Activated T-cell treated with anti-CD3 and anti-CD28 coated beads, Interleukin-2, amount 50 U/mL, for 72 hours (primary cell): ENCODE measurements at regions not wholly inside any gene's neighbourhood (a gene's known extent, or its start where the extent isn't known, plus 50 kb on each side); places are given as distances from the start of the nearest gene placed in this dataset.
A peak's percentile ranks its signal among the peaks of the same experiment; 100 is the strongest.

Source experiments
- ATAC-seq, 2 donors: fragments of 150-1000 bp; cut with Tn5 transposase; replicated peaks in 1 of 2; 2 replicates each; pipeline ENCODE4 v1.10.0; 2021; ENCODE audit warnings: moderate library complexity in 2 of 2, mild to moderate bottlenecking in 1 of 2
- DNase-seq, 2 donors: peaks; one replicate each; pipeline ENCODE4 v3.0.0; 2021 to 2022; ENCODE audit warnings: mixed read lengths in 1 of 2
- H3K27ac Mint-ChIP-seq: one replicate; pipeline ENCODE4 v1.8.0; 2022; ENCODE audit warnings: mild to moderate bottlenecking, moderate library complexity, mixed read lengths
- H3K27me3 Mint-ChIP-seq: one replicate; pipeline ENCODE4 v1.8.0; 2022; ENCODE audit warnings: low read depth, mixed read lengths
- H3K36me3 Mint-ChIP-seq, 2 donors: one replicate each; pipeline ENCODE4 v1.8.0; 2022; ENCODE audit warnings: mixed read lengths in 2 of 2, mild to moderate bottlenecking in 1 of 2; ENCODE audit not compliant: insufficient read depth in 2 of 2
- H3K4me1 Mint-ChIP-seq: one replicate; pipeline ENCODE4 v1.8.0; 2022; ENCODE audit warnings: low read depth, mixed read lengths
- H3K4me3 Mint-ChIP-seq, 2 donors: one replicate each; pipeline ENCODE4 v1.8.0; 2022; ENCODE audit warnings: mild to moderate bottlenecking in 2 of 2, mixed read lengths in 2 of 2, moderate library complexity in 2 of 2
- H3K9me3 Mint-ChIP-seq, 2 donors: one replicate each; pipeline ENCODE4 v1.8.0; 2022; ENCODE audit warnings: mixed read lengths in 2 of 2

- Mint-ChIP-seq H3K4me1 (no peaks in the 10 kb centered on the region), H3K27me3 (peaks cover 7% of the 10 kb centered on the region), H3K27ac (no peak overlapping the region), H3K4me3 (no peak overlapping the region), H3K9me3 (no peaks in the 10 kb centered on the region), H3K36me3 (no peaks in the 10 kb centered on the region)
- DNase-seq: no peak
- ATAC-seq: no peak
Observed at GRCh38 chr9:85262333-85262732, 479.4 kb downstream of the AGTPBP1 start.

- DNase-seq (no peak), ATAC-seq (no peak)
- H3K4me1 Mint-ChIP-seq: no peaks in the 10 kb centered on the region
- H3K36me3 Mint-ChIP-seq: no peaks in the 10 kb centered on the region
- peaks cover 2 to 3% of the 10 kb centered on the region in 2 donors for H3K9me3 Mint-ChIP-seq
- no peak overlapping the region for H3K27ac Mint-ChIP-seq
- H3K4me3 Mint-ChIP-seq: no peak overlapping the region
- H3K27me3 Mint-ChIP-seq: peaks cover 7% of the 10 kb centered on the region
Observed at GRCh38 chr9:85260275-85260845, 481.4 kb downstream of the AGTPBP1 start.

GRCh38 chr9:85258823-85259370, 482.9 kb downstream of the AGTPBP1 start:
- peak; percentile 39 to 52 for ATAC-seq
- H3K4me3 Mint-ChIP-seq: no peak overlapping the region
- no peaks in the 10 kb centered on the region for H3K4me1 Mint-ChIP-seq
- H3K36me3 Mint-ChIP-seq: no peaks in the 10 kb centered on the region
- no peak overlapping the region for H3K27ac Mint-ChIP-seq
- peaks cover 6% of the 10 kb centered on the region in 2 donors for H3K9me3 Mint-ChIP-seq
- peaks cover 7% of the 10 kb centered on the region for H3K27me3 Mint-ChIP-seq
- DNase-seq: peak; percentile 11

- Mint-ChIP-seq H3K4me1 (no peaks in the 10 kb centered on the region), H3K27ac (no peak overlapping the region), H3K4me3 (no peak overlapping the region), H3K9me3 (peaks cover 6% of the 10 kb centered on the region in 2 donors), H3K27me3 (peaks cover 7% of the 10 kb centered on the region), H3K36me3 (no peaks in the 10 kb centered on the region)
- DNase-seq (no peak), ATAC-seq (no peak)
Observed at GRCh38 chr9:85258236-85258635, 483.5 kb downstream of the AGTPBP1 start.

- no peaks in the 10 kb centered on the region for H3K27me3 Mint-ChIP-seq
- no peak overlapping the region for H3K4me3 Mint-ChIP-seq
- no peaks in the 10 kb centered on the region for H3K36me3 Mint-ChIP-seq
- ATAC-seq (no peak), DNase-seq (no peak)
- H3K4me1 Mint-ChIP-seq: no peaks in the 10 kb centered on the region
- H3K9me3 Mint-ChIP-seq: peaks cover 0 to 5% of the 10 kb centered on the region in 2 donors
- H3K27ac Mint-ChIP-seq: no peak overlapping the region
Observed at GRCh38 chr9:85249313-85249621, 492.5 kb downstream of the AGTPBP1 start.

- Mint-ChIP-seq H3K4me3 (no peak overlapping the region), H3K9me3 (peaks cover 0 to 5% of the 10 kb centered on the region in 2 donors), H3K36me3 (no peaks in the 10 kb centered on the region), H3K27ac (no peak overlapping the region), H3K27me3 (no peaks in the 10 kb centered on the region), H3K4me1 (no peaks in the 10 kb centered on the region)
- ATAC-seq: no peak
- no peak for DNase-seq
Observed at GRCh38 chr9:85248514-85249312, 493.0 kb downstream of the AGTPBP1 start.

- Mint-ChIP-seq H3K4me3 (no peak overlapping the region), H3K9me3 (no peaks in the 10 kb centered on the region), H3K4me1 (no peaks in the 10 kb centered on the region), H3K36me3 (no peaks in the 10 kb centered on the region), H3K27me3 (no peaks in the 10 kb centered on the region), H3K27ac (no peak overlapping the region)
- DNase-seq (no peak), ATAC-seq (no peak)
Observed at GRCh38 chr9:85246541-85246940, 495.2 kb downstream of the AGTPBP1 start.

GRCh38 chr9:85244856-85245255, 496.9 kb downstream of the AGTPBP1 start:
- ATAC-seq (no peak), DNase-seq (no peak)
- H3K27ac Mint-ChIP-seq: no peak overlapping the region
- H3K27me3 Mint-ChIP-seq: no peaks in the 10 kb centered on the region
- H3K4me1 Mint-ChIP-seq: no peaks in the 10 kb centered on the region
- peaks cover 2% of the 10 kb centered on the region in 2 donors for H3K9me3 Mint-ChIP-seq
- H3K4me3 Mint-ChIP-seq: no peak overlapping the region
- H3K36me3 Mint-ChIP-seq: no peaks in the 10 kb centered on the region

GRCh38 chr9:85243977-85244376, 497.8 kb downstream of the AGTPBP1 start:
- H3K9me3 Mint-ChIP-seq: peaks cover 2 to 5% of the 10 kb centered on the region in 2 donors
- H3K27ac Mint-ChIP-seq: no peak overlapping the region
- H3K4me1 Mint-ChIP-seq: no peaks in the 10 kb centered on the region
- H3K27me3 Mint-ChIP-seq: no peaks in the 10 kb centered on the region
- DNase-seq (no peak), ATAC-seq (no peak)
- no peak overlapping the region for H3K4me3 Mint-ChIP-seq
- H3K36me3 Mint-ChIP-seq: peaks cover 0 to 2% of the 10 kb centered on the region in 2 donors

- peaks cover 5% of the 10 kb centered on the region in 2 donors for H3K9me3 Mint-ChIP-seq
- H3K4me1 Mint-ChIP-seq: no peaks in the 10 kb centered on the region
- H3K36me3 Mint-ChIP-seq: peaks cover 0 to 2% of the 10 kb centered on the region in 2 donors
- no peak overlapping the region for H3K4me3 Mint-ChIP-seq
- no peak for ATAC-seq
- H3K27me3 Mint-ChIP-seq: peaks cover 7% of the 10 kb centered on the region
- no peak overlapping the region for H3K27ac Mint-ChIP-seq
- DNase-seq: no peak
Observed at GRCh38 chr9:85237478-85237877, 504.3 kb downstream of the AGTPBP1 start.

GRCh38 chr9:85230081-85230480, 511.7 kb downstream of the AGTPBP1 start:
- Mint-ChIP-seq H3K27me3 (peaks cover 7% of the 10 kb centered on the region), H3K27ac (no peak overlapping the region), H3K4me3 (no peak overlapping the region), H3K9me3 (peaks cover 0 to 3% of the 10 kb centered on the region in 2 donors), H3K36me3 (no peaks in the 10 kb centered on the region), H3K4me1 (no peaks in the 10 kb centered on the region)
- ATAC-seq (no peak), DNase-seq (no peak)

GRCh38 chr9:85228111-85228855, 513.5 kb downstream of the AGTPBP1 start:
- Mint-ChIP-seq H3K9me3 (no peaks in the 10 kb centered on the region), H3K27ac (no peak overlapping the region), H3K4me3 (no peak overlapping the region), H3K27me3 (no peaks in the 10 kb centered on the region), H3K4me1 (no peaks in the 10 kb centered on the region), H3K36me3 (no peaks in the 10 kb centered on the region)
- no peak for ATAC-seq
- DNase-seq: no peak

- H3K4me3 Mint-ChIP-seq: no peak overlapping the region
- no peaks in the 10 kb centered on the region for H3K4me1 Mint-ChIP-seq
- ATAC-seq (no peak), DNase-seq (no peak)
- H3K36me3 Mint-ChIP-seq: no peaks in the 10 kb centered on the region
- H3K9me3 Mint-ChIP-seq: no peaks in the 10 kb centered on the region
- no peak overlapping the region for H3K27ac Mint-ChIP-seq
- H3K27me3 Mint-ChIP-seq: no peaks in the 10 kb centered on the region
Observed at GRCh38 chr9:85225180-85225579, 516.6 kb downstream of the AGTPBP1 start.
